ENCODE measurements at regions not wholly inside any gene's neighbourhood (a gene's known extent, or its start where the extent isn't known, plus 50 kb on each side); places are given as distances from the start of the nearest gene placed in this dataset.
A peak's percentile ranks its signal among the peaks of the same experiment; 100 is the strongest.

GRCh38 chr2:236503583-236503982, 66.0 kb upstream of the ACKR3 start:
- H3K4me1 ChIP-seq = 0 out of 20 replicates have a peak, but pooled peaks cover 0 to 3% (median 0%) of the 10 kb centered on the region in 10 experiments
- H3K9me3 ChIP-seq (replicated peaks in 1 of 11) = peaks cover 6 to 26% (median 18%) of the 10 kb centered on the region in 11 experiments; a peak in 17 of 22 replicates
- no peak overlapping the region for H3K9ac ChIP-seq
- no peaks in the 10 kb centered on the region for H4K20me1 ChIP-seq
- no peak overlapping the region for H3K4me3 ChIP-seq
- H3K36me3 ChIP-seq = no peaks in the 10 kb centered on the region
- no peak overlapping the region for H3K27ac ChIP-seq
- no peaks in the 10 kb centered on the region for H3K27me3 ChIP-seq
- no peak for TF ChIP-seq Cebpa-rat (IDR thresholded peaks at IDR 0.05)
- no peak overlapping the region for H3K4me2 ChIP-seq

GRCh38 chr2:236505041-236505440, 64.6 kb upstream of the ACKR3 start:
- TF ChIP-seq Cebpa-rat (IDR thresholded peaks at IDR 0.05) = no peak
- Histone ChIP-seq H3K4me1 (peaks cover 0 to 4% (median 0%) of the 10 kb centered on the region in 10 experiments; a peak in 3 of 20 replicates), H3K36me3 (no peaks in the 10 kb centered on the region), H3K4me3 (no peak overlapping the region), H3K4me2 (no peak overlapping the region), H3K9ac (no peak overlapping the region), H3K27ac (no peak overlapping the region), H3K9me3 (replicated peaks in 1 of 11) (peaks cover 6 to 26% (median 18%) of the 10 kb centered on the region in 11 experiments; a peak in 17 of 22 replicates), H3K27me3 (no peaks in the 10 kb centered on the region), H4K20me1 (no peaks in the 10 kb centered on the region)

GRCh38 chr2:236505648-236506047, 64.0 kb upstream of the ACKR3 start:
- no peak for TF ChIP-seq Cebpa-rat (IDR thresholded peaks at IDR 0.05)
- Histone ChIP-seq H3K27me3 (no peaks in the 10 kb centered on the region), H3K36me3 (no peaks in the 10 kb centered on the region), H3K27ac (no peak overlapping the region), H3K9ac (no peak overlapping the region), H3K4me3 (no peak overlapping the region), H4K20me1 (no peaks in the 10 kb centered on the region), H3K9me3 (replicated peaks in 1 of 11) (peaks cover 6 to 26% (median 18%) of the 10 kb centered on the region in 11 experiments; a peak in 17 of 22 replicates), H3K4me2 (no peak overlapping the region), H3K4me1 (peaks cover 0 to 6% (median 1%) of the 10 kb centered on the region in 10 experiments; a peak in 3 of 20 replicates)

DNA sequence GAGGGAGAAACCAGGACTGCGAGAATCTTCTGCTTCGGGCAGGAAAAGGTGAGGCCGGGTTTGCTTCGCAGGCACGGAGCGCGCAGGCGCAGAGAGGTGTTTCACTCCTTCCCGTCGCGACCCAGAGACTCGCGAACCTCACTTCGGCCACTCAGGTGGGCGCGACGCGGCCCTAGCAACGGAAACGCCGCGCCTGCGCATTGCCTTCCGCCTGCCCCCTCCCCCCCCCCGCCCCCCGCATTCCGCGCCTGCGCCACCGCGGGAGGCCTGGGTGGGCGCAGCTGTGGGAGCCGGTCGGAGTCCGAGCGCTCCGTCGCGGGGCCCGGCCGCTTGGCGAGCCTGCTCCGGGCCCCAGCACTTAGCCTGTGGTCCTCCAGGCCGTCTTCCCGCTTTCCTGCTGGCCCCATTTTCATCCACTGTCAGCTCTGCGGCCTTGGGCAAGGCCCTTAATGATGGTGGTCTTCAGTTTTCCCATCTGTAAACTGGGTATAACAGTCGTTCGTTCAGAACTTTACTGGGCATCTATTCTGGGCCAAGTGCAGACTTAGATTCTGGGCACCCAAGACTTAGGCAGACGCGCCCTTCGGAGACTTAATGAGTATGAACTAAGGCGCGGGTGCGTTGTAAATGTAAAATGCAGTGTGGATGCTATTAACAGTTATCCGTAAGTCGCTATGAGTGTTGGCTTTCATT, 62.1 kb upstream of the ACKR3 start:
- H3K4me2 ChIP-seq = no peak overlapping the region
- no peaks in the 10 kb centered on the region for H4K20me1 ChIP-seq
- H3K36me3 ChIP-seq = no peaks in the 10 kb centered on the region
- H3K27ac ChIP-seq = no peak overlapping the region
- peaks cover 0 to 8% (median 4%) of the 10 kb centered on the region in 10 experiments; a peak in 12 of 20 replicates for H3K4me1 ChIP-seq
- no peaks in the 10 kb centered on the region for H3K27me3 ChIP-seq
- peaks cover 6 to 26% (median 18%) of the 10 kb centered on the region in 11 experiments; a peak in 17 of 22 replicates for H3K9me3 ChIP-seq (replicated peaks in 1 of 11)
- TF ChIP-seq Cebpa-rat (IDR thresholded peaks at IDR 0.05) = no peak
- no peak overlapping the region for H3K4me3 ChIP-seq
- H3K9ac ChIP-seq = no peak overlapping the region

DNA sequence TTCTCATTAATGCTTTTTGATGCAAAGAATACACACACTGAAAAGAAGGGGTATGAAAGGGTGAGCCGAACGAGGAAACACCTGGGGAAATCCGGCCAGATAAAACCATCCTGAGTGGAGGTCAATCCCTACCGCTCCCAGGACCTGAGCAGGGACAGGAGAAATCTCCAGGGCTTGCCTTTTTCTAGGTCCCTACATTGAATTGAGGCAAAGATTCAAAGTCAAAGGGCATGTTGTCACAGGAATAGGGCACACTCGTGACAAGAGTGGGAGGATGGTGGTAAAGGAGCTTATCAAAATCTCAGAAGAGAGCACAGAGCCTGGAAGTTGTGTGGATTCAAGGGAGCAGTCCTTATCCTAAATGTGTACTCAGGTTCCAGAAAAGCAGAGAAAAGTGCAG, 61.2 kb upstream of the ACKR3 start:
- no peaks in the 10 kb centered on the region for H4K20me1 ChIP-seq
- H3K4me1 ChIP-seq = peaks cover 0 to 18% (median 14%) of the 10 kb centered on the region in 10 experiments; a peak in 16 of 20 replicates
- no peak overlapping the region for H3K9ac ChIP-seq
- H3K4me3 ChIP-seq = no peak overlapping the region
- TF ChIP-seq Cebpa-rat (IDR thresholded peaks at IDR 0.05) = no peak
- no peaks in the 10 kb centered on the region for H3K27me3 ChIP-seq
- peaks cover 4 to 25% (median 16%) of the 10 kb centered on the region in 11 experiments; a peak in 17 of 22 replicates for H3K9me3 ChIP-seq (replicated peaks in 1 of 11)
- no peaks in the 10 kb centered on the region for H3K36me3 ChIP-seq
- H3K27ac ChIP-seq = no peak overlapping the region
- H3K4me2 ChIP-seq = no peak overlapping the region

DNA sequence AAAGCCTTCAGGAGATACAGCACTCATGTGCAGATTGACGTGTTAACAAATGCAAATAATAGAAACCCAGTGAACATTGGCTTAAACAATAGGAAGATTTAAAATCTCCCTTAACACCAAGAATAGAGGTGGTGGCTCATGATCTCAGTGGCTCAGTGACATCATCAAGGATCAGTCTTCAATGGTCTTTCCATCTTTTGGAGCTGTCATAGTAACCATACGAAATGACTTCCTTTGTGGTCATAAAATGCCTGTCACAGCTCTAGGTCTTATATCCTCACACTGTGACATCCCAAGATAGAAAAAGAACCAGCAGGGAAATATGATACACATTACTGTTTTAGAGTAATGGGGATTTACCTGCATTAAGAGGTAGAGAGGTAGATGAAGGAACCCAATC, 59.6 kb upstream of the ACKR3 start:
- H3K4me2 ChIP-seq = peak overlapping the region in 2 of 11 experiments; percentile 13 to 28; a peak in 2 of 22 replicates
- H3K36me3 ChIP-seq = no peaks in the 10 kb centered on the region
- no peaks in the 10 kb centered on the region for H3K27me3 ChIP-seq
- no peak overlapping the region for H3K9ac ChIP-seq
- H3K4me3 ChIP-seq = no peak overlapping the region
- H4K20me1 ChIP-seq = no peaks in the 10 kb centered on the region
- peaks cover 0 to 10% (median 6%) of the 10 kb centered on the region in 11 experiments; a peak in 11 of 22 replicates for H3K9me3 ChIP-seq (replicated peaks in 1 of 11)
- H3K27ac ChIP-seq = no peak overlapping the region
- peaks cover 0 to 18% (median 14%) of the 10 kb centered on the region in 10 experiments; a peak in 16 of 20 replicates for H3K4me1 ChIP-seq
- no peak for TF ChIP-seq Cebpa-rat (IDR thresholded peaks at IDR 0.05)

DNA sequence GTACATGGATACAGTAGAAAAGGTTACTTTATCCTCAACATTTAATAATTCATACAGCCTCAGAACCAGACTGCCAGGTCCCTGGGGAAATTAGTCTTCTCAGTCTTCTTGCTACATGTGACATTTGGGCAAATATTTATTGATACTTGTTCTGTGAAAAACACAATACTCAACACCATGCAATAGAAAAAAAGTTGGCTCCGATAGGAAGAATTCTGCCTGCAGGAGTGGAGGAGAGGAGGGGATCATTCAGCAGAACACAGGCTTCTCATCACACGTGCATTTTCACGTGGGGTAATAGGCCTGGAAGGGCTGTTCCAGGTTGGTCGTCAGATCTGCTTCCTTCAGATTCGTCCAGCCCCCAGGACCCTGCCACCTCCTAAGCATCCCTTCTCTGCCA, 58.4 kb upstream of the ACKR3 start:
- peaks cover 0 to 18% (median 14%) of the 10 kb centered on the region in 10 experiments; a peak in 16 of 20 replicates for H3K4me1 ChIP-seq
- H3K4me2 ChIP-seq = no peak overlapping the region
- no peak for TF ChIP-seq Cebpa-rat (IDR thresholded peaks at IDR 0.05)
- no peak overlapping the region for H3K9ac ChIP-seq
- no peak overlapping the region for H3K27ac ChIP-seq
- H3K9me3 ChIP-seq (replicated peaks in 1 of 11) = peaks cover 0 to 8% (median 0%) of the 10 kb centered on the region in 11 experiments; a peak in 7 of 22 replicates
- no peaks in the 10 kb centered on the region for H3K36me3 ChIP-seq
- H3K27me3 ChIP-seq = no peaks in the 10 kb centered on the region
- no peak overlapping the region for H3K4me3 ChIP-seq
- H4K20me1 ChIP-seq = no peaks in the 10 kb centered on the region

- H3K36me3 ChIP-seq = no peaks in the 10 kb centered on the region
- H3K27ac ChIP-seq = no peak overlapping the region
- no peak for TF ChIP-seq Cebpa-rat (IDR thresholded peaks at IDR 0.05)
- H3K4me2 ChIP-seq = peak overlapping the region in 4 of 11 experiments; percentile 39 to 66 (median 51); a peak in 6 of 22 replicates
- H3K9ac ChIP-seq = no peak overlapping the region
- no peaks in the 10 kb centered on the region for H3K27me3 ChIP-seq
- peaks cover 8 to 27% (median 15%) of the 10 kb centered on the region in 10 experiments for H3K4me1 ChIP-seq
- no peaks in the 10 kb centered on the region for H4K20me1 ChIP-seq
- peaks cover 0 to 5% (median 0%) of the 10 kb centered on the region in 11 experiments; a peak in 5 of 22 replicates for H3K9me3 ChIP-seq (replicated peaks in 1 of 11)
- no peak overlapping the region for H3K4me3 ChIP-seq
These were observed 57.4 kb upstream of the ACKR3 start for GRCh38 chr2:236512267-236512666.

DNA sequence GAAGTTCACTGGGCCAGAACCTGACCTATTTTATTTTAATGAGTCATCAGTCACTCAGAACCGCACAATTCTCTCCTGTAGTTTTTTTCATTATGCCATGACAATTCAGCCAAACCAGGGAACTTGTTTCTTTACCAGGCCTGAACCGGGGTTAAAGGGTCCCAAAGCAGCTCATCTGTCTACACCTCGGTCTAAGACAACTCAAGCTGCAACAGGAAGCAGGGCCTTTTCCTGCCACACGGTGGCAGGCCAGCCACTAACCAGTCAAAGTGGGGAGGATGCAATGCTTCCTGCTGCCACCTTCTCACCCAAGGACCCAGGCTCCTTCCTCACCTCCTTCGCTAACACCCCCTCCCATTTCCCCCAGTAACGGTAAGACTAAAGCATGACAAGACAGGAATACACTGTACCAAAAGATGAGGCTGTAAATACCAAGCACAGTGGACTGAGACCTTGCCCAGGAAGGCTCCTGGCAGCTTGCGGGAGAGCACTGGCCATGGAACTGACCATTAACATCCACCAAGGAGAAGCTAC, 56.7 kb upstream of the ACKR3 start:
- no peak overlapping the region for H3K4me3 ChIP-seq
- TF ChIP-seq Cebpa-rat (IDR thresholded peaks at IDR 0.05) = no peak
- H3K9ac ChIP-seq = no peak overlapping the region
- H3K4me1 ChIP-seq = peaks cover 15 to 34% (median 22%) of the 10 kb centered on the region in 10 experiments
- no peaks in the 10 kb centered on the region for H3K9me3 ChIP-seq (replicated peaks in 1 of 11)
- H3K36me3 ChIP-seq = no peaks in the 10 kb centered on the region
- no peaks in the 10 kb centered on the region for H3K27me3 ChIP-seq
- peak overlapping the region in 6 of 11 experiments; percentile 3 to 44 (median 9); a peak in 7 of 22 replicates for H3K27ac ChIP-seq
- peak overlapping the region in 9 of 11 experiments; percentile 30 to 66 (median 52); a peak in 18 of 22 replicates for H3K4me2 ChIP-seq
- H4K20me1 ChIP-seq = no peaks in the 10 kb centered on the region

Measured in BLaER1 treated with 17β-estradiol and CSF1 and Interleukin-3, amounts not matched to agents 10 nM and 100 nM (cell line).